GM21825 (cell line): ENCODE measurements at regions not wholly inside any gene's neighbourhood (a gene's known extent, or its start where the extent isn't known, plus 50 kb on each side); places are given as distances from the start of the nearest gene placed in this dataset.

Experiments
- ATAC-seq: cut with Tn5 transposase; IDR thresholded peaks from one replicate; pipeline ENCODE4 v1.9.1; 2021; ENCODE audit warnings: mild to moderate bottlenecking, moderate library complexity; ENCODE audit not compliant: unreplicated experiment

DNA sequence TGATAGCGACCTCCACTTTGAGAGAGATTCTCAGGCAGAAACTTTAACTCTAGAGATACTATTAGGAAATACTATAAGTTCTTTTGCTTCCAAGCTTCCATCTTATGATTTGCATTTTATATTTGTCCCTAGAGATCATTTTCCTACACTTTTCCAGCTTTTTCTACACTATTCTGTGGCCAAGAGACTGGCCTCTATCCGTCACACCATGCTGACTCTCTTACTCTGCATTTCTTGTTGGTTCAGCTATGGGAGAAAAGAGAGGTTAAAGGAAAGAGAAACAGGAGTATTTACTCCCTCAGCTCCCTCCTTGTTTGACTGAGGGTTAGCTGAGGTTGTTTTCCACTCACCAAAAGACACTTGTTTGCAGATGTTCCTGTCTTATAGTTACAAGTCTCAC, 665.6 kb upstream of the CXADR start:
- ATAC-seq: no peak

DNA sequence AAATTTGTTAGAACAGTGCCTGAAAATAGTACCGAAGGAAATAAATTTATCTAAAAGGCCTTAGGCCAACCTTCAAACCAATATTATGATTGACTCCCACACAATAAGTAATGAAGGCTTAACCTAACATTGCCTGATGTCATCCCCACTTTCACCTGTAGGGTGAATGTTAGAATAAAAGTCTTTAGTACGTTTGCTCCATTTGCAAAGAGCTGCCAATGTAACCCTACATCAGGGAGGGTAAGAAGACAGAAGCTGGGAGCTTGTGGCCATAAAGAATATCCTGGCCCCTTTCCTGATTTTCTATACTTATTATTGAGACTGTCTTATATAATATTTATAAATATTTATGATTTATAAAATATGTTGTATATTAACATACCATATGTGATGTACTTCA, 661.8 kb upstream of the CXADR start:
- ATAC-seq: no peak

GRCh38 chr21:16855164-16855667, 657.6 kb upstream of the CXADR start:
- ATAC-seq: no peak

- no peak for ATAC-seq
Measured at GRCh38 chr21:16863362-16863905, 649.4 kb upstream of the CXADR start.

DNA sequence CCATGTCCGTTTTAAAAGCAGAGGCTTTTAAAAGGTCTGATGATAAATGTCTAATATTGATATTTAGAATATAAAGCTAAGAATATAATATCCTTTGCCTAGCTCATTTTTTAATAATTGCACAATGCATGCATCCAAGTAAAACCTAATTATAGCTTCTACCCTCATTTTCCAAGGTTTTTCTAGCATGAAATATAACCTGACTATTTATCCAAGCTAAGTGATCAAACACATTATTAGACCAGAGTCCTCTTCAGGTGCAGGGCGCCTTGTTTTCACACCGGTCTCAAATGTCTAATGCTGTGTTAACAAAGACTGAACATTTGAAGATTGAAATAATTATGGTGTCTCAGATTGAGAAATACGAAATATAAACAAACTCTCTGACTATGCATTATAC, 648.9 kb upstream of the CXADR start:
- ATAC-seq: no peak

- no peak for ATAC-seq
Measured at GRCh38 chr21:16865632-16866031, 647.2 kb upstream of the CXADR start.

DNA sequence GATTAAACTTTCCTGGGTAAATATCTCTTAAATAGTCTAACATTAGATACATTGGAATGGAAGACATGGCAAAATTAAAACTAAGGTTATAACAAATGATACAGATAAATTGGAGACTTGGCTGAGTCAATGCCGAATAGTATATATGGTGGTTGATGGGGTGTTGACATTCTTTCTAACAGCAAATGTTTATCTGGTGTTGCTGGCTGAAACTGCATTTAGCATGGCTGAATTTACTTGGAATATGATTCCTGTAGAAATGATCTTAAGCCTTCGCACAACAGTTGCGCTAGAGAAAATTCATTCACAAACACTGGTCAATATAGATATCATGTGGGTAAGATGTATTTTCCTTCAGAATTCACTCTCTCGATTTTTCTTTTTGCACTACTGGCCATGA, 646.0 kb upstream of the CXADR start:
- ATAC-seq: no peak

GRCh38 chr21:16870103-16870502, 642.7 kb upstream of the CXADR start:
- no peak for ATAC-seq

GRCh38 chr21:16872616-16873015, 640.2 kb upstream of the CXADR start:
- no peak for ATAC-seq

- ATAC-seq: no peak
Measured at GRCh38 chr21:16873176-16873575, 639.7 kb upstream of the CXADR start.

GRCh38 chr21:16873596-16873995, 639.2 kb upstream of the CXADR start:
- ATAC-seq: no peak

GRCh38 chr21:16879479-16879878, 633.4 kb upstream of the CXADR start:
- ATAC-seq: no peak

DNA sequence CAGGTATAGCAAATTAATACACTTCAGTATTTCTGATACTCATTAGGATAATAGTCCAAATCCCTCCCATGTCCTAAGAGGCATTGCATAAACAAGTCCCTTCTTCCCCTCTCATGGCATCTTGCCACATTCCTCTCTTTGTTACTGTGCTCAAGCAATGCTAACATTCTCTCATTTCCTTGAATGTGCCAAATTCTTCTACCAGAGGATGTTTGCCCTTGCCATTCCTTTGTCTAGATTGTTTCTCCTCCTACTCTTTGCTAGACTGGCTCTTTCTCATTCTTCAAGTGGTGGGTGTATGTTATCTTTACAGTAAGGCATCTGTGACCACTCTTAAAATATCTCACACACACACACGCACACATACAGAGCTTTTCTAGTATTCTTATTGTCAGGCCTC, 621.0 kb upstream of the CXADR start:
- ATAC-seq: no peak

DNA sequence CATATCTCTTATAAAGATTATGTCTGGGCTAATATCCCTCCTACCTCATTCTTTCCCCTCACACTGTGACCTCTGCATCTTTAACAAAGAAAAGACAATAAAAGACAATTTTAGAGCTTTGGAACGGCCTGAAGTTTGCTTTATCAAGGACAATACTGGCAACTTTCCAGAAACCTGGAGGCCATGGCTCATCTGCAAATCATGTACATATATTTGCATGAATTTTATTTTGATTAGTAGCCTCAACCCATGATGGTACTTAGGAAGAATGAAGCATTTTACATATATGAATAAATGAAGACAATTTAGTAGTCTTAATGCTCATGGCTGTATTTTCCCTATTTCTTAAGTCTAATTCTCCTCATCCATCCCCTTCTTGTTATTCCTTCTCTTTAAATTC, 612.2 kb upstream of the CXADR start:
- ATAC-seq: no peak

DNA sequence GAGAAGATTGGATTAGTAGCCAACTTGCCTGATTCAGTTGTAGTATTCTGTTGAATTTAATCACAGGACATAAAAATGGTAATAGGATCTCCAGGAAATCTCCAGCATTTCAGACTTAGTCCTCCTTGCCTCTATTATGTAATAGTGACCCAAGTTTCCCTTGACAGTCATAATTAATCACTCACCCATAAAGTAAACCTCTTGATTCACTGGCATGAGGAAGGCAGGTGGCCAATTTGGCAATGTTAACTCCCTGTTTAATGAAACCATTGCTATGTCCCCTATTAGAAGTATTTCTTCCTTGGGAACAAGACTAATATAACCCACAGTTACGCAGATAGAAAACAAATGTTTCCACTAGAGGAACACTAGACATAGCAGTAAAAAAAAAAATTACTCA, 604.8 kb upstream of the CXADR start:
- no peak for ATAC-seq

- no peak for ATAC-seq
Measured at GRCh38 chr21:16910435-16911165, 602.2 kb upstream of the CXADR start.

DNA sequence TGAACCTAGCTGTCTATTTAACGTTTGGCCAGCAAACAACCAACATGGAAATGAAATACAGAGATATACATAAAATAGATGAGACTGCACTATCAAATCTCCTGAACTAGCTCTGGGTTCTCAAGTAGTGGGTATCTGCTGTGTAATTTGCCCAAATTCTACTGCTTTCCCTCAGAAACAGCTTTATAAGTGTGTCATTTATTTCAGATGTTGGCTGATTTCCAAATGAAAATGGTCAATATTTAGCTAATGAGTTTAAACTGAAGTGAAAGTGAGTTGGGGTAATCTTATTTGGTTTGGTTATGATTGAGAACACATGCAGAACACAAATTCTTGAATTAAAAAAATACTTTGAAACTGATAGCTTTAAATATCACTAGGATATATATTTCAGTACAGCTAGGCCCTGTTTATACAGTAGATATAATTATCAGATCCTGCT, 601.7 kb upstream of the CXADR start:
- no peak for ATAC-seq

GRCh38 chr21:16912075-16912474, 600.8 kb upstream of the CXADR start:
- no peak for ATAC-seq

GRCh38 chr21:16913010-16913409, 599.8 kb upstream of the CXADR start:
- ATAC-seq: no peak

- ATAC-seq: no peak
Measured at GRCh38 chr21:16928439-16928838, 584.4 kb upstream of the CXADR start.

DNA sequence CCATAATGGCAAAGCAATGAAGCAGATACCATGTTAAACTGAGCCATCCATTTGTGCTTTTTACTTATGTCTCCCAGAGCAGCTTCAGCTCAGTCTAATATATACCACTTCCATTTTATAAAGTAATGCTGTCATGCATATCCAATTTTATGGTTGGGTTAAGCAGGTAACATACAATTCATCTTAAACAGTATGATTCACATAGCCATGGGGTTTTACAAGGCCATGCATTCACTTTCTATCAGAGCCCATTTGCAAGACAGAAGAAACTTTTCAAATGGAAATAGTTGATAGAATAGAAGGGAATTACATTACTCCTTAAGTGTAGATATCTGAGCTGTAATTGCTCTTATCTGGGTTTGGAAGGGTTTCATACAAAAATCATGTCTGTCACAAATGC, 580.5 kb upstream of the CXADR start:
- ATAC-seq: no peak

GRCh38 chr21:16942703-16943102, 570.1 kb upstream of the CXADR start:
- no peak for ATAC-seq

GRCh38 chr21:16943231-16943630, 569.6 kb upstream of the CXADR start:
- ATAC-seq: no peak
